ENCODE measurements at regions not wholly inside any gene's neighbourhood (a gene's known extent, or its start where the extent isn't known, plus 50 kb on each side); places are given as distances from the start of the nearest gene placed in this dataset.
"Not testable (repeated sequence)": the region's sequence is repeated elsewhere in the genome, so short reads cannot be mapped to it uniquely, and the experiment has no call there.

DNA sequence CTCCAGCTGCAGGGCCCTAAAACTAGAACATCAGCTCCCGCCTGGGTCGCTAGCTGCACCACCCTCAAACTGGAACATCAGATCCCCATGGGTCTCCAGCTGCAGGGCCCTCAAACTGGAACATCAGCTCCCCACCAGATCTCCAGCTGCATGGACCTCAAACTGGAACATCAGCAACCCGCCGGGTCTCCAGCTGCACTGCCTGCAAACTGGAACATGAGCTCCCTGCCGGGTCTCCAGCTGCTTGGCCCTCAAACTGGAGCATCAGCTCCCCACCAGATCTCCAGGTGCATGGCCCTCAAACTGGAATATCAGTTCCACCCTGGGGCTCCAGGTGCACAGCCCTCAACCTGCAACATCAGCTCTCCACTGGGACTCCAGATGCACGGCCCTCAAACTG, 82.7 kb downstream of the TFRC start:
- not testable (repeated sequence) for DNase-seq

DNA sequence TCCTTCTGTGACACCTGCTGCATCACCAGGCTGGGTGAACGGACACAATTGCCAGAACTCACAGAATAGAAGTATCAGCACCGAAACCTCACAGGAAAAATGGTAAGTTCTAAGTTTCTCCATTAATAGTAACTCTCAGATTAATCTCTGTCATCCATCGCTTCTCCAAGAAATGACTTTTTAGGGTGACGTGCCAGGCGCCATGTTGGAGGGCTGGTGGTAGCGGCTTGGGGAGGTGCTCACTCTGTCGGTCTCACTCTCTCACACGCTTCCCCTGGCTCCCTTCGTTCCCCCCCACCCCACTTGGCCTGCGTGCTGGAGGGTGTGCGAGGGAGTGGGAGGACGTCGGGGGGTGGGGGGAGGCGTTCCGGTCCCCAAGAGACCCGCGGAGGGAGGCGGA, 85.6 kb downstream of the TFRC start:
- DNase-seq: not testable (repeated sequence)

DNA sequence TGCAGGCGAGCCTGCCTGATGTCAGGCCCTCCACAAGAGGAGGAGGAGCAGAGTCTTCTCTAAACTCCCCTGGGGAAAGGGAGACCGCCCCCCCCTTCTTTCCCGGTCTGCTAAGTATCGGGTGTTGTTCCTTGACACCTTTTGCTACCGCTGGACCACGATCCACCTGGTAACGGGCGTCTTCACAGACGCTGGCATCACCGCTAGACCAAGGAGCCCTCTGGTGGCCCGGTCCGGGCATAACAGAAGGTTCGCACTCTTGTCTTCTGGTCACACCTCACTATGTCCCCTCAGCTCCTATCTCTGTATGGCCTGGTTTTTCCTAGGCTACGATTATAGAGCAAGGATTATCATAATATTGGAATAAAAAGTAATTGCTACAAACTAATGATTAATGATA, 86.0 kb upstream of the TNK2 start:
- DNase-seq: peak; percentile 15

DNA sequence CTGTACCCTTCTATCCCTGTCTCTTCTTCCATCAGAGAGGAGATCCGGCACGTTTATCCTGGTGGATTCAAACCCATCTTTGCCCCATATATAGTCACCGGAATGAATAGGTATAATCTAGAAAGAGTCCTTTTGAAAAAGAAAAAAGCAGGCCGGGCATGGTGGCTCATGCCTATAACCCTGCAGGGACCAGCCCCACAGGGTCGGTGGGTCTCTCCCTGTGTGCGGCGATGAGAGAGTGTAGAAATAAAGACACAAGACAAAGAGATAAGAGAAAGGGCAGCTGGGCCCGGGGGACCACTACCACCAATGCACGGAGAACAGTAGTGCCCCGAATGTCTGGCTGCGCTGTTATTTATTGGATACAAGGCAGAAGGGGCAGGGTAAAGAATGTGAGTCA, 85.3 kb upstream of the TNK2 start:
- DNase-seq: not testable (repeated sequence)

DNA sequence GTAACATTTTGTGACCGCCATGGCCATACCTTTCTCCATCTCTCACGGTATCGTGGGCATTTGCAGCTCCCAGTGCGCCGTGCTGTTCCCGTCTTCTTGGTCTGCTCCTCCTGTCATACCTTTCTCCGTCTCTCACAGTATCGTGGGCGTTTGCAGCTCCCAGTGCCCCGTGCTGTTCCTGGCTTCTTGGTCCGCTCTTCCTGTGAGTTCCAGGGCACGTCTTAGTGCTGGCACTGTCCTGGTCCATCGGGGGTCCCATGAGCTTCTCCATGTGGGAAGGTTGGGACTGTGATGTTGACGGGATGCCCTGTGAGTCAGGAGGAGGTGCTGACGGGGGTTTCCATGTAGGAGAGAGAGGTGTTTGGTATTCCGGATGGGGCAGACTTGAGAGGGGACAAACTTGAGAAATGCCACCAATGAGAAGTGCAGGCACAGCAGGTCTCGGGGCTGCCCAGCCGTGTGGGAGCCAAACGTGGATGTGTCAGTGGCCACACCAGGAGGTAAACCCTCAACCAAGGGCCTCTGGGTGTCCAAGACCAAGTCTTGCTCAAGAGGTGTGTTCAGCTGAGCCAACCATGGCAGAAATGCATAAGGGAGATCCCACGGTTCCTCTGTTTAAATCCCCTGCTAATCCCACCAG, 84.7 kb upstream of the TNK2 start:
- not testable (repeated sequence) for DNase-seq

DNA sequence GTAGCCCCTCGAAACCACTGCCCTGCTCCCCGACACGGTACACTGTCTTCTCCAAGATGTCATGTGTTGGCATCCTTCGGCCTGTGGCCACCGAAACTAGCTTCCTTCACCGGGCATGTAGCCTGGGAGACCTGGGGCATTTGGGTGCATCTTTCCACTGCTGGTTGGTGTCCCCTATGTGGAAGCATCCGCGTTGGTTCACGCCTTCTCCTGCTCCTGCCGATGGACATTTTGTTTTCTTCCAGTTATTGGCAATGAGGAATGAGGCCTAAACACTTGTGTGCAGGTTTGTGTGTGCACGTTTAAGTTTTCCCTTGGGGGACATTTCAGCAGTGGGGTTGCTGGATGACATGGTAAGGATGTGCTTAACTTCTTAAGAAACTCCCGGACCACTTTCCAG, 83.6 kb upstream of the TNK2 start:
- DNase-seq: not testable (repeated sequence)

DNA sequence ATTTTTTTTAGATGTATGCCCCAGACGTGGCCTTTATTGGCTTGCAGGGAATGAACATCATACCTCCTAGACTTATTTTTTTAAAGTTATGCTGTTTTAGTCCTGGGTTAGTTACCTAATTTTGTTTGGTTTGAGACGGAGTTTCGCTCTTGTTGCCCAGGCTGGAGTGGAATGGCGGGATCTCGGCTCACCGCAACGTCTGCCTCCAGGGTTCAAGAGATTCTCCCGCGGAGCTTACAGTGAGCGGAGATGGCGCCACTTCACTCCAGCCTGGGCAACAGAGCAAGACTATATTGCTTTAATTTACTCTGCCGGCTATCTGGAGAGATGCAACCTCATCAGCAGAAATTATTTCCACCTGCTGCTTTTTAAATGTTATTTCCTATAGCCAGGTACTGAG, 82.9 kb upstream of the TNK2 start:
- DNase-seq: not testable (repeated sequence)

DNA sequence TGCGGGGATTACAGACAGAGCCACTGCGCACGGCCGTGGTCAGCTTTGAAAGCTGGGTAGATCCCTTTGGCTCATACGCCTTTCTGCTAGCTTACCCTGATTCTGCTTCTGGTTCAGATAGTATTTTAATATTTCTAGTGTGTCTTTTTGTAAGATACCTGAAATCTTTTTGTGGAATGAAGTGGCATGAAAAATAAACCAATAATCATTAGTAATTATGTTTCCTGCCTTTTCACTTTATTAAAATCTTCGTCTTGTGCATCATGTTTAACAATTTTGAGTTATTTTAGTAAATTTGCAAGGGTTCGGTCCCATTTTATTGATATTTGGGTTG, 82.5 kb upstream of the TNK2 start:
- not testable (repeated sequence) for DNase-seq

DNA sequence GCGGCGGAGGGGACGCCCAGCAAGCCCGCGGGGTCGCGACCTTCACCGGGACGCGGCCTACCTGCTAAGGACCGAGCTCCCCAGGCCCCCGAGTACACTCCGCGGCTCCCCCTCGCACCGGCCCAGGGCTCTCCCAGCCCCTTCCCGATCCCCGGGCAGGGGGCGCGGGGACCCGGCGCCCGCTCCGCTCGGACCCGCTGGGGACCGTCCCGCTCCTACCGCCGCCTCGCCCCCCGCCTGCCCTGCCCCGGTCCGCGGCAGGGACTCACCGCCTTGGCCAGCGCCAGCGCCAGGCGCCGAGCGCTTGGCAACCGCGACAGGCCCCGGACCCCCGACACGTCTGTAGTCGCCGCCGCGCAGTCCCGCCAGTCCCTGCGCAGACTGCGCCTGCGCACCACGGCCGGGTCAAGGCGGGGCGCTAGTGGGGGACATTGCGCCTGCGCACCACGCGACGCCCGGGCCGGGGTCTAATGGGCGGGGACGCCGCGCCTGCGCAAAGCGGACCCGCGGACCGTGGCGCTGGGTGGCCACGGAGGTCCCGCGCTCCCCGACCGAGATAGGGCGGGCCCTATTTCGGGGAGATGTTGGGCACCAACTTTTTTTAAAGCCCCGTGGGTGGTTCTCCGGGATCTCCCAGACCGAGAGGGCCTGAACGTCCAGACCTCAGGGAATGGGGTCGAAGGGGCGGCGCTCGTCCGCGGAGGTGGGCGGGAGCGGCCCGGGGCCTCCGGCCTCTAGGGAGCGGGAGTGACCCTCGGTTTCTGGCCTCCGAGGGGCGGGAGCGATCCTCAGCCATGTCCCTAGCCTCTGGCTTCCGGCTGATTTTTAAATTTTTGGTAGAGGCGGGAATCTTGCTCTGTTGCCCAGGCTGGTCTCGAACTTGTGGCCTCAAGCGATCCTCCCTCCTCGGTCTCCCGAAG, 81.8 kb upstream of the TNK2 start:
- DNase-seq: peak; percentile 85

DNA sequence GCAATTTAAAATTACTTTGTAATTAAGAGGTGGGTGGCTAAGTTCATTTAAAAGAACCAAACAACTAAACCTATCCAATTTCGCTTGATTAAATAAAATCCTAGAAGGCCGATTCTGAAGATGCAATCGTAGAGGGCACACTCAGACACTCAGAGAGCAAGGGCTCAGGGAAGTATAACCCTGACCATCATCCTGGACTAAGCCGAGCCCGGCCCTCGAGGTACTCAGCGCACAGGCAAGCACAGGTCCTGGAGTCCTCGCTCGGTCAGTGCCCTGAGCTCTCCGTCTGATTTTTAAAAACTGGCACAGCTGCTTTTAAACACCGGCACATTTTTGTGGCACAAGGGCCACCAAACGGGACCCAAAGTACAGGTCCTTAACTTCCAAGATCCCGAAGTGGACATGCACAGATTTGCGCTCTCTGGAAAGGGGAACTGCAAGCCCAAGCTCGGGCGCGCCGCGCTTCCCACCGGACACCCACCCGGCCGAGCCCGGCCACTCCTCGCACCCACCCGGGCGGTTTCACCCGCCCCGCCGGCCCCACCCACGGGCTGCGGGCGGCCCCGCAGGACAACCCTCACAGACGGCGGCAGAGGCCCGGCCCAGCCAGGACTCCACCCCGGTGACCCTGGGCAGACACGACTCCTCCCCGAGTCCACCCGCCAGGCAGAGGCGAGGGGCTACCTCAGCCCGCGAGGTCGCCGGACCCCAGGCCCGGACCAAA, 81.0 kb upstream of the TNK2 start:
- DNase-seq: not testable (repeated sequence)

DNA sequence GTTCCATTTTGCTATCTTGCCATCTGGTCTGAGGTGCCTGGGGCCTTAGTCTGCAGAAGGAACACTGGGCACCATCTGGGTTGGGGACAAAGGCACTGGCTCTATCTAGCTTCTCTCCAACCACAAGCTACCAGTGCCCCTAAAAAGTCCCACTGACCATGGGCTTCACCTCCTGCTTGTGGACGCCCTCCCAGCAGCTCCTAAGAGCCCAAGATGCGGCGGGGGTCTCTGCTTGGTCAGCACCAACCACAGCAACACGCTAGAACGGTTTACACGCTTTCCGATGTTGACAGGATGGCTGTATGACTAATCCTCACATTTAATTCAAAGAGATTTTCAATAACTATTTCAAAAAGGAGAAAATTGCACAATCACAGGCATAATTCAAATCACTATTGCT, 80.4 kb upstream of the TNK2 start:
- not testable (repeated sequence) for DNase-seq

DNA sequence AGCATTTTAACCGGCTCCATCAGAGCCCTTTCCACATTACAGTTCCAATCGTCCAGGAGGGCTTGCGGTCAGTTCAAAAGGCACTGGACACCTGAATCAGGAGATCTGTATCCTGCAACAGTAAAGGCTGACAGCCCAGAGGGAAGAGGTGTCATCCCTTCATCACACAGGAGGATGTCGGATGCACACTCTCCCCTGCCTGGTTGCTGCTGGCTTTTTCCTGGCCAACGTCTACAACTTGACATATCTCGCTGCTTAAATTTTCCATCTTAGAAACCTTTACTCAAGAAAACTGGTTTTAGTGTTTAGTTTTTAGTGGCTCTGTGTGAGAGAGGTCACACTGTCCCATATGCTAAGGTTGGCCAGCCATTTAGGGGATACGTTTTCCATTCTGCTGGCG, 78.7 kb upstream of the TNK2 start:
- DNase-seq: not testable (repeated sequence)

DNA sequence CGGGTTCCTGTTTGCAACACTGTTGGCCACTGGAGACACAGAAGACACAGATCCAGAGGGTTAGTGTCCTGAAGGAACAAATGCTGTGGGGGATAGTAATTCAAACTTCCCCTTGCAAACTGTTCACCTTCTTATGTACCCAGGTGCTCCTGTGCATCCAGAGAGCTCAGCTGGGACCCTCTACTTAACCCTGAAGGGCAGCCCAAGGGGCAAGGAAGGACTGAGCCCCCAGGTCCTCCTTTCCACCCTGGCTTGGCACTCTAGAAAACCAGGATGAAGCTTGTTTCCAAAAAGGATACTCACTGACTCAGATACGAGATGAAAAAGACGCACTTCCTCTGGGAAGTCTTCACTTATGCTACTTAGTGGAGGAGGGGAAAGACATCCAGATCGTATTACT, 78.2 kb upstream of the TNK2 start:
- not testable (repeated sequence) for DNase-seq

DNA sequence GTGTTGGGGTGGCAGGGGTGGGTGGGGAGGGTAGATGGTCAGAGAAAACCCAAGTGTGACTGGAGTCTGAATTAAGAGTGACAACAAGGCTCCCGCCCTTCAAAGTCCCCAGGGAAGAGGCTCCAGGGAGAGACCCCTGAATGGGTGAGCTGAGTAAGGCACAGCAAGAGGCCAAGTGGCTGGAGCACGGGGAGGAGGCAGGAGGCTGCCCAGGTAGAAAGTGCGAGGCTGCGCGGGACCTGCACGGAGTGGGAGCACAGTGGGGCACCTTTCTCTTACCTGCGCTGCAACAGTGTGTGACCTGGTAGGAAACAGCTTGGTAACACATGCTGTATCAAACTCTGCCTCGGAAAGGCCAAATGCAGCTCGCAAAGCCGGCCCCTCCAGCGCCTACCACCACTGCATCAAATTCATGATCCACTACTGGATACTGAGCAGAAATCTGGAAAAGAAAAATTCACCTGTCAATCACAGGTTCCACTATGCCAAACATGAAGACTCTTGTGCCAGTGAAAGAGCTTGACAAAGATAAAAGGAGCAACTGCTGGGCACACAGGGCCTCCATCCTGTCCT, 77.1 kb upstream of the TNK2 start:
- DNase-seq: not testable (repeated sequence)

DNA sequence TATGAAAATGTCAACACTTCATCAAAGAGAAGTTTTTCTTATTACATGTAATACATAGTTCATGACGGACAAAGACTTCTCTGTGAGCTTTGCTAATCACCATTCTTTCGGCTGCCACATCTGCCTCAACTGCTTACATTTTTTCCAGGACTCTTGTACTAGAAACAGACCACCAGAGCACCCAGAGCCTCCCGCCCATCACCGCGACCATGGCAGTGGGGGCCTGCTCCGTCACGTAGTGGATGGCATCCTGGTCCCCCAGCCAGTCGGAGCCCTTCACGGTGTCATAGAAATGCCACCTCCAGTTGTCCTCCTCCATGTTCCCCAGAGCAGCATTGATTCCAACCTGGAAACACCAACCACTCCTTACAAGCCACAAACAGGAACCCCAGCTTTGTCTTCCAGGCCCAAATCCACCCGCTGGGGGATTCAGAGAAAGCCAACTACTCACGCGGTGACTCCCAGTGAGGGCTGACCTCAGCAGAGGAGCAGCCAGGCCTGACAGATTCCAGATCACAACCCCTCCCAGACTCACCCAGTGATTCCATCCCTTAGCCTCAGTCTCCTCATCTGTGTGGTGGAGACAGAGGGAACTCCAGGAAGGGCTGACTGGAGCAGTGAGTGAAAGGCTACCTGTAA, 76.2 kb upstream of the TNK2 start:
- not testable (repeated sequence) for DNase-seq

DNA sequence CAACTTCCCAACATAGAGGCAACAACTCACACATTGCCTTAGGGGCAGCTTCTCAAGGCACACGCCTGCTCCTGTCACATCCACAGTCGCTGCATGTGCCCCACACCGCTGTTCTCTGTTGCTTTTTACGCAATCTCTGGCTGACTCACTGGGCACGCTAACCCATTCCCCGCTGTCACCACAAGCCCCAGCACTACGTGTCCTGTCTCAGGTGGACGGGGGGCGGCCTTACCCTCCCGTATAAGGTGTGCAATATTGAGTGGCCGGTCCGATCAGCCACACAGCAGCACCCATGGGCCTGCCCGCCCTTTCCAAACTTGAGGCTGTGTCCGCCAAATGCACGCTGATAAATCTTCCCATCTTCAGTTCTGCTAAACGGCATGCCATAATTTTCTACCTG, 75.5 kb upstream of the TNK2 start:
- not testable (repeated sequence) for DNase-seq

DNA sequence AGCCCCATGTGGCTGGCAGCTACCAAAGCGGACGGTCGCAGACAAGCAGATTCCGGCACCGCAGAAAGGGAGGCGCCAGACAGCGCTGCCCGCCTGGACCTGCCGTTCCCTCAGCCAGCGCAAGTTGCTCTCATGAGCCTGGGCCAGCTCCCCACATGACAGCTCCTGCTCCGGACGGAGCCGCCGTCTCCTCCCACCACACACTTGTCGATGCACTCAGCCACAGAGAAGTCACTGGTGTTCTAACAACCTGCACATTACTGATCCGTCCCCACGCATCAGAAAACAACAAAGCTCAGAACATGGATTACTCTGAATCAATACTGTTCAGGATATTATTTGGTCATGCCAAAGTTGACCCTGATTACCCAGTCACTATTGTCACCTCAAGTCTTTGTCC, 74.4 kb upstream of the TNK2 start:
- DNase-seq: not testable (repeated sequence)

DNA sequence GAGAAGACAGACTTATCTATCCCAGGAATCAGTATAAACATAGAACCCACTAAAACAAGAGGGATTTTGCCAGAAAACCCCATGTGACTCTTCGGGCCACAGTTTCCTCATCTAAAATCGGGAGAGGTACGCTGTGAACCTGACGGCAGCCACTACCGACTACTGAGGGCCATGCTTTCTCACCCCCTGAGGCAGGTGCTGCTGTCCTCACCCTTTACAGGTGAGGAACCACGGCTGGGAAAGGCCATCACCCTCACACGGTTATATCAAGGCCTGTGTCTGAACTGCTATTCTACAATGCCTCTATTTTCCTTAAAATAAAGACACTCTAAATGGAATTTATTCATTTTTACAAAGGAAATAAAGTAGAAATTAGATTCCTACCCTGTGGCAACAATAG, 73.4 kb upstream of the TNK2 start:
- not testable (repeated sequence) for DNase-seq

DNA sequence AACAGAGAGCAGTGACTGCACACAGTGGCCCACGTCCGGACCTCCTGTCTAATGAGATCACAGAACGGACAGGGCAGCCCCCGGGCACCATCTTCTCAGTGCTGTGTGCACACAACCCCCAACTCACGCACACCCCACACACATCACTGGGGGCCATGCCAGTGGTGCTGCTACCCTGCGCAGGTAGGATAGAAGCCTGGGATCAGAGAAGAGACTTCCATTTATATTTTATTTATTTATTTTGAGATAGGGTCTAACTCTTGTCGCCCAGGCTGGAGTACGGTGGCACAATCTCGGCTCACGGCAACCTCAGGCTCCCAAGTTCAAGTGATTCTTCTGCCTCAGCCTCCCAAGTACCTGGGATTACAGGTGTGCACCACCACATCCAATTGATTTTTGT, 71.5 kb upstream of the TNK2 start:
- not testable (repeated sequence) for DNase-seq

DNA sequence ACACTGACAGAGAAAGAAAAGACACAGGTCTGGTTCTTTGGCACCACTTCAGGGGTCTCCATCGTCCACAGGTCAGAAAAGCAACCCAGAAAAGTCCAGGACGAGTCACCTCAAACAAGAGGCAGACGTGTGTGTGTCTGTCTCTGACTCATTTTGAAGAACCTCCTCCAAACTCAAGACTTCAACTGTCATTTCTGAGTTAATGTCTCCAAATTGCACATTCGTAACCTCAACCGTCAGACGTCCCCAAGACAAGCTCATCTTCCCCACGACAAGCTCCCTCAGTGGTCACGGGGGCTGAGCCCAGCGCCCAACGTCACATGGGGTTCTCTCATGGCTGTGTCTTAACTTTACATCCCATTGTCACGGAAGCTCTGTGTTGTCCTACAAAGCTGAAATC, 70.2 kb upstream of the TNK2 start:
- DNase-seq: not testable (repeated sequence)

DNA sequence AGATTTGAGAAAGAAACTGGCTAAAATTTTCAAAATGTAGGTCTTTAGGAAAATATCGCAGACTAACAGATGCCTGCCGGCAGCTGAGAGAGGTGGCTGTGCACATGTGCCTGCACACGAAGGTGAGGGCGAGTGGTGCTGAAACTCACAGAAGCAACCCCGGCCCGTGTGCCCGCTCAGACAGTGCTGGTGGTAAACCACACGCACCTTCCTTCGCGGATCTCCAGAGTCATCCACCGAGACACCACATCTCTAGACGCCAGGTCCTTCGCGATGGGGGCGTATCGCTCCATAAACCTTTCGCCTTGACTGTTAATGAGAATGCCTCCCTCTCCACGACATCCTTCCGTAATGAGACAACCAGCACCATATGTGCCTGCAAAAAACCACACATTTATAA, 68.5 kb upstream of the TNK2 start:
- not testable (repeated sequence) for DNase-seq

DNA sequence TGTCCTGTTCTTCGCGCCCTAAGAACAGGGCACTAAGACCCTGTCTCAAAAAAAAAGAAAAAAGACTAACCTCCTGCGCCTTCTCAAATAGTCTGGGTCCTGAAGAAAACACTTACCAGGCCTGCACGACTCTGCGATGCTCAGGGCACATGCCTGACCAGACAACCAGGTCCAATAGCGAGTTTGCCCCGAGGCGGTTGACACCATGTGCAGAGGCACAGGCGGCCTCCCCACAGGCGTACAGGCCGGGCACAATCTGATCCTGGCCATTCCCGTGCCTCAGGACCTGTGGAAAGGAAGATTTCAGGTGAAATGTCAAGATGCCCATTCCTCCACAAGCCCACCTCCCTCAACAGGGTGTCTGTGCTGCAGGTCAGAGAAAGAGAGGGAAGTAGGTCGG, 65.9 kb upstream of the TNK2 start:
- not testable (repeated sequence) for DNase-seq
